ENCODE measurements at regions not wholly inside any gene's neighbourhood (a gene's known extent, or its start where the extent isn't known, plus 50 kb on each side); places are given as distances from the start of the nearest gene placed in this dataset.
A peak's percentile ranks its signal among the peaks of the same experiment; 100 is the strongest.

GRCh38 chr11:95584589-95584988 lies 205.0 kb downstream of the FAM76B start:
- Histone ChIP-seq H2AFZ (ENCODE audit: low read depth, low read length) (no peak overlapping the region), H3K27me3 (ENCODE audit: low read depth, low read length) (no peaks in the 10 kb centered on the region), H3K4me3 (ENCODE audit: low read length) (no peak overlapping the region), H3K79me2 (ENCODE audit: low read length) (no peaks in the 10 kb centered on the region), H3K4me1 (ENCODE audit: low read length) (peaks cover 3% of the 10 kb centered on the region; the same call in 1 of the 2 replicates), H4K20me1 (ENCODE audit: insufficient read depth, low read length) (no peaks in the 10 kb centered on the region), H3K27ac (ENCODE audit: low read length) (no peak overlapping the region), H3K9me3 (ENCODE audit: insufficient read depth, low read length) (no peaks in the 10 kb centered on the region), H3K4me2 (ENCODE audit: low read length) (no peak overlapping the region), H3K36me3 (replicated peaks; ENCODE audit: low read depth, low read length) (no peaks in the 10 kb centered on the region), H3K9ac (ENCODE audit: low read length) (no peak overlapping the region)
- TF ChIP-seq EZH2phosphoT487 (IDR thresholded peaks at IDR 0.05; ENCODE audit: low read depth) (no peak), CTCF (IDR thresholded peaks at IDR 0.05; ENCODE audit: low read depth, low read length) (peak; percentile 27; the same call in 1 of the 2 replicates)

GRCh38 chr11:95584180-95584579 lies 205.4 kb downstream of the FAM76B start:
- Histone ChIP-seq H3K79me2 (ENCODE audit: low read length) (no peaks in the 10 kb centered on the region), H3K36me3 (replicated peaks; ENCODE audit: low read depth, low read length) (no peaks in the 10 kb centered on the region), H3K4me3 (ENCODE audit: low read length) (no peak overlapping the region), H3K9ac (ENCODE audit: low read length) (no peak overlapping the region), H3K27ac (ENCODE audit: low read length) (no peak overlapping the region), H3K4me1 (ENCODE audit: low read length) (peaks cover 3% of the 10 kb centered on the region; the same call in 1 of the 2 replicates), H3K9me3 (ENCODE audit: insufficient read depth, low read length) (no peaks in the 10 kb centered on the region), H4K20me1 (ENCODE audit: insufficient read depth, low read length) (no peaks in the 10 kb centered on the region), H2AFZ (ENCODE audit: low read depth, low read length) (no peak overlapping the region), H3K4me2 (ENCODE audit: low read length) (no peak overlapping the region), H3K27me3 (ENCODE audit: low read depth, low read length) (no peaks in the 10 kb centered on the region)
- no peak for TF ChIP-seq EZH2phosphoT487 (IDR thresholded peaks at IDR 0.05; ENCODE audit: low read depth)
- no peak for TF ChIP-seq CTCF (IDR thresholded peaks at IDR 0.05; ENCODE audit: low read depth, low read length)

- H3K36me3 ChIP-seq (replicated peaks; ENCODE audit: low read depth, low read length) = no peaks in the 10 kb centered on the region
- peak overlapping the region; percentile 41; the same call in 1 of the 2 replicates for H2AFZ ChIP-seq (ENCODE audit: low read depth, low read length)
- no peak overlapping the region for H3K4me3 ChIP-seq (ENCODE audit: low read length)
- H3K79me2 ChIP-seq (ENCODE audit: low read length) = no peaks in the 10 kb centered on the region
- peak overlapping the region; percentile 36 for H3K4me2 ChIP-seq (ENCODE audit: low read length)
- TF ChIP-seq CTCF (IDR thresholded peaks at IDR 0.05; ENCODE audit: low read depth, low read length) (peak; percentile 42), EZH2phosphoT487 (IDR thresholded peaks at IDR 0.05; ENCODE audit: low read depth) (no peak)
- H3K27me3 ChIP-seq (ENCODE audit: low read depth, low read length) = no peaks in the 10 kb centered on the region
- H3K27ac ChIP-seq (ENCODE audit: low read length) = peak overlapping the region; percentile 27; the same call in 1 of the 2 replicates
- peaks cover 13% of the 10 kb centered on the region for H3K4me1 ChIP-seq (ENCODE audit: low read length)
- no peaks in the 10 kb centered on the region for H3K9me3 ChIP-seq (ENCODE audit: insufficient read depth, low read length)
- H3K9ac ChIP-seq (ENCODE audit: low read length) = no peak overlapping the region
- H4K20me1 ChIP-seq (ENCODE audit: insufficient read depth, low read length) = no peaks in the 10 kb centered on the region
Measured at GRCh38 chr11:95577716-95578460, 211.7 kb downstream of the FAM76B start.

- Histone ChIP-seq H3K4me2 (ENCODE audit: low read length) (no peak overlapping the region), H3K9ac (ENCODE audit: low read length) (no peak overlapping the region), H3K27ac (ENCODE audit: low read length) (no peak overlapping the region), H3K79me2 (ENCODE audit: low read length) (no peaks in the 10 kb centered on the region), H3K9me3 (ENCODE audit: insufficient read depth, low read length) (no peaks in the 10 kb centered on the region), H4K20me1 (ENCODE audit: insufficient read depth, low read length) (no peaks in the 10 kb centered on the region), H3K4me3 (ENCODE audit: low read length) (no peak overlapping the region), H3K27me3 (ENCODE audit: low read depth, low read length) (no peaks in the 10 kb centered on the region), H3K36me3 (replicated peaks; ENCODE audit: low read depth, low read length) (no peaks in the 10 kb centered on the region), H3K4me1 (ENCODE audit: low read length) (peaks cover 13% of the 10 kb centered on the region), H2AFZ (ENCODE audit: low read depth, low read length) (no peak overlapping the region)
- TF ChIP-seq EZH2phosphoT487 (IDR thresholded peaks at IDR 0.05; ENCODE audit: low read depth) (no peak), CTCF (IDR thresholded peaks at IDR 0.05; ENCODE audit: low read depth, low read length) (no peak)
Measured at GRCh38 chr11:95576146-95576845, 213.3 kb downstream of the FAM76B start.

Data from OCI-LY3 (cell line).